GM12892 (cell line): ENCODE measurements at regions not wholly inside any gene's neighbourhood (a gene's known extent, or its start where the extent isn't known, plus 50 kb on each side); places are given as distances from the start of the nearest gene placed in this dataset.

Source experiments
- POLR2A ChIP-seq: IDR thresholded peaks from 2 replicates; pipeline ENCODE4 v1.6.1; 2011; ENCODE audit warnings: low read depth, low read length, control low read depth
- POLR2AphosphoS5 ChIP-seq: IDR thresholded peaks from 2 replicates; pipeline ENCODE4 v1.6.1; 2011; ENCODE audit warnings: low read depth, low read length, control low read depth
- TAF1 ChIP-seq: IDR thresholded peaks from 2 replicates; pipeline ENCODE4 v1.6.1; 2011; ENCODE audit warnings: low read depth, mild to moderate bottlenecking, control low read depth, low read length, borderline replicate concordance

- no peak for TF ChIP-seq TAF1
- TF ChIP-seq POLR2AphosphoS5: no peak
- no peak for TF ChIP-seq POLR2A
Measured at GRCh38 chr12:107521826-107522355, 163.7 kb upstream of the PWP1 start.
